Keratinocyte (primary cell): ENCODE measurements at regions not wholly inside any gene's neighbourhood (a gene's known extent, or its start where the extent isn't known, plus 50 kb on each side); places are given as distances from the start of the nearest gene placed in this dataset.

Source experiments
- EZH2 ChIP-seq: IDR thresholded peaks from one replicate; pipeline ENCODE4 v1.6.1; 2012; ENCODE audit warnings: inconsistent platforms, mild to moderate bottlenecking, low read length, moderate library complexity
- TF ChIP-seq, protein P1 (sequence below), 3 experiments: IDR thresholded peaks in 1 of 3; conservative IDR thresholded peaks in 1 of 3; optimal IDR thresholded peaks in 1 of 3; 2 replicates in 2 of 3; 3 replicates in 1 of 3; pipeline versions ENCODE3 to v1.5.1; 2011; ENCODE audit warnings: low read length in 3 of 3, mild to moderate bottlenecking in 3 of 3, moderate library complexity in 2 of 3, control low read depth in 1 of 3, inconsistent platforms in 1 of 3; ENCODE audit not compliant: insufficient read depth in 2 of 3; ENCODE audit errors: extremely low read depth in 1 of 3

DNA sequence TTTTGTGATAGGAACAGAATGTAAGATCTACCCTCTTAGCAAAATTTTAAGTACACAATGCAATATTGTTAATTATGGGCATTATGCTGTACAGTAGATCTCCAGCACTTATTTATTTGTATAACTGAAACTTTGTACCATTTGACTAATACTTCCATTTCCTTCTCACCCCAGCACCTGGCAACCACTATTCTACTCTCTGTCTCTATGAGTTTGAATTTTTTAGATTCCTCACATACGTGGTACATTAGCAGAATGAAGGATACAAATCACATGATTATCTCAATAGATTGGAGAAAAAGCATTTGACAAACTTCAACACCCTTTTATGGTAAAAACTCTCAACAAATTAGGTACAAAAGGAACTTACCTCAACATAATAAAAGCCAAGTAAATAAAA lies 90.3 kb upstream of the DLX6 start:
- TF ChIP-seq, protein P1, sequence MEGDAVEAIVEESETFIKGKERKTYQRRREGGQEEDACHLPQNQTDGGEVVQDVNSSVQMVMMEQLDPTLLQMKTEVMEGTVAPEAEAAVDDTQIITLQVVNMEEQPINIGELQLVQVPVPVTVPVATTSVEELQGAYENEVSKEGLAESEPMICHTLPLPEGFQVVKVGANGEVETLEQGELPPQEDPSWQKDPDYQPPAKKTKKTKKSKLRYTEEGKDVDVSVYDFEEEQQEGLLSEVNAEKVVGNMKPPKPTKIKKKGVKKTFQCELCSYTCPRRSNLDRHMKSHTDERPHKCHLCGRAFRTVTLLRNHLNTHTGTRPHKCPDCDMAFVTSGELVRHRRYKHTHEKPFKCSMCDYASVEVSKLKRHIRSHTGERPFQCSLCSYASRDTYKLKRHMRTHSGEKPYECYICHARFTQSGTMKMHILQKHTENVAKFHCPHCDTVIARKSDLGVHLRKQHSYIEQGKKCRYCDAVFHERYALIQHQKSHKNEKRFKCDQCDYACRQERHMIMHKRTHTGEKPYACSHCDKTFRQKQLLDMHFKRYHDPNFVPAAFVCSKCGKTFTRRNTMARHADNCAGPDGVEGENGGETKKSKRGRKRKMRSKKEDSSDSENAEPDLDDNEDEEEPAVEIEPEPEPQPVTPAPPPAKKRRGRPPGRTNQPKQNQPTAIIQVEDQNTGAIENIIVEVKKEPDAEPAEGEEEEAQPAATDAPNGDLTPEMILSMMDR (optimal IDR thresholded peaks at IDR 0.05 in 1 of 3, IDR thresholded peaks at IDR 0.05 in 1 of 3, conservative IDR thresholded peaks at IDR 0.05 in 1 of 3; ENCODE audit: extremely low read depth in 1 of 3, insufficient read depth in 2 of 3, low read length in 3 of 3) = no peak
- no peak for TF ChIP-seq EZH2
